ENCODE measurements at regions not wholly inside any gene's neighbourhood (a gene's known extent, or its start where the extent isn't known, plus 50 kb on each side); places are given as distances from the start of the nearest gene placed in this dataset.
"Not testable (repeated sequence)": the region's sequence is repeated elsewhere in the genome, so short reads cannot be mapped to it uniquely, and the experiment has no call there.

- H3K27me3 ChIP-seq (ENCODE audit: control insufficient read depth, insufficient read depth, low read length, poor library complexity, severe bottlenecking); H3K9me3 ChIP-seq (ENCODE audit: control insufficient read depth, low read length); H3K27ac ChIP-seq (ENCODE audit: insufficient read depth, low read depth, low read length, poor library complexity, severe bottlenecking); H3K36me3 ChIP-seq (ENCODE audit: control insufficient read depth, insufficient read depth, low read length); H3K4me3 ChIP-seq (ENCODE audit: insufficient read depth, low read depth, low read length); H3K4me1 ChIP-seq (ENCODE audit: control insufficient read depth, insufficient read depth, low read length): not testable (repeated sequence)
- 79 to 84% methylated on average over 2 of the region's 2 CpGs for WGBS, 2 experiments
Observed at GRCh38 chr9:97248252-97248651, 59.2 kb upstream of the CCDC180 start.

GRCh38 chr9:97243606-97244005, 63.9 kb upstream of the CCDC180 start:
- Histone ChIP-seq H3K36me3 (ENCODE audit: control insufficient read depth, insufficient read depth, low read length) (no peaks in the 10 kb centered on the region), H3K27me3 (ENCODE audit: control insufficient read depth, insufficient read depth, low read length, poor library complexity, severe bottlenecking) (no peaks in the 10 kb centered on the region), H3K27ac (ENCODE audit: insufficient read depth, low read depth, low read length, poor library complexity, severe bottlenecking) (no peak overlapping the region), H3K9me3 (ENCODE audit: control insufficient read depth, low read length) (no peaks in the 10 kb centered on the region), H3K4me1 (ENCODE audit: control insufficient read depth, insufficient read depth, low read length) (no peaks in the 10 kb centered on the region), H3K4me3 (ENCODE audit: insufficient read depth, low read depth, low read length) (no peak overlapping the region)
- 95 to 99% methylated on average over 3 to 4 of the region's 4 CpGs for WGBS, 2 experiments

GRCh38 chr9:97241430-97241829, 66.0 kb upstream of the CCDC180 start:
- H3K4me1 ChIP-seq (ENCODE audit: control insufficient read depth, insufficient read depth, low read length); H3K4me3 ChIP-seq (ENCODE audit: insufficient read depth, low read depth, low read length): not testable (repeated sequence)
- WGBS, 2 experiments, result 89 to 96% methylated on average over 5 of the region's 5 CpGs

GRCh38 chr9:97237951-97238889, 69.2 kb upstream of the CCDC180 start:
- peak overlapping the region; percentile 88 for H3K27ac ChIP-seq (ENCODE audit: insufficient read depth, low read depth, low read length, poor library complexity, severe bottlenecking)
- no peaks in the 10 kb centered on the region for H3K4me1 ChIP-seq (ENCODE audit: control insufficient read depth, insufficient read depth, low read length)
- no peaks in the 10 kb centered on the region for H3K9me3 ChIP-seq (ENCODE audit: control insufficient read depth, low read length)
- H3K4me3 ChIP-seq (ENCODE audit: insufficient read depth, low read depth, low read length), result peak overlapping the region; percentile 57
- no peaks in the 10 kb centered on the region for H3K27me3 ChIP-seq (ENCODE audit: control insufficient read depth, insufficient read depth, low read length, poor library complexity, severe bottlenecking)
- no peaks in the 10 kb centered on the region for H3K36me3 ChIP-seq (ENCODE audit: control insufficient read depth, insufficient read depth, low read length)
- 6% methylated on average over 58 of the region's 58 CpGs for WGBS, 2 experiments

More at GRCh38 chr9:97241430-97241829, 66.0 kb upstream of the CCDC180 start:
- H3K9me3 ChIP-seq (ENCODE audit: control insufficient read depth, low read length); H3K27ac ChIP-seq (ENCODE audit: insufficient read depth, low read depth, low read length, poor library complexity, severe bottlenecking); H3K36me3 ChIP-seq (ENCODE audit: control insufficient read depth, insufficient read depth, low read length); H3K27me3 ChIP-seq (ENCODE audit: control insufficient read depth, insufficient read depth, low read length, poor library complexity, severe bottlenecking): not testable (repeated sequence)

DNA sequence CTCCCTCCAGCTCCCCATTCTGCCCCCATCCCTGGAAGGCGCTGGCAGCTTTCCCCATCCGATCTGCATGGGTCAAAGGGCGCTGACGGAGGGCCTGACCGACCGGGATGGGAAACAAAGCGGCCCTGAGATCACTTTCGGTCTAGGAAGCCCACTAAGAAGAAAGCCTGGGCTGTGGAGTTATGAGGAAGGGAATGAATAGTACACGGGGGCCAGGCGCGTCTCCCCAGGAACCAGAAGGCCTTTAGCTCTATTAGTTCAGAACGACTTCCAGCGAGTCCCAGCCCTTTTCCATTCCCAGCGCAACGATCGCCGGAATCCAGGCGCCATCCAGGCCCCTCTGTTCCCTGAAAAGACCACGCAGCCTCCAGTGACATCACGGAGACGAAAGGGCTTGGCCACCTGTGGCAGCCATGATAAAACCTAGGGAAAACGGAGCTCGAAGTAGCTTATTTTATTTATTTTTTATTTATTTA, 70.1 kb upstream of the CCDC180 start:
- WGBS, 2 experiments, result 54 to 59% methylated on average over 21 of the region's 23 CpGs
- Histone ChIP-seq H3K4me3 (ENCODE audit: insufficient read depth, low read depth, low read length) (peak overlapping the region; percentile 57), H3K27ac (ENCODE audit: insufficient read depth, low read depth, low read length, poor library complexity, severe bottlenecking) (peak overlapping the region; percentile 65), H3K27me3 (ENCODE audit: control insufficient read depth, insufficient read depth, low read length, poor library complexity, severe bottlenecking) (no peaks in the 10 kb centered on the region), H3K9me3 (ENCODE audit: control insufficient read depth, low read length) (no peaks in the 10 kb centered on the region), H3K4me1 (ENCODE audit: control insufficient read depth, insufficient read depth, low read length) (no peaks in the 10 kb centered on the region), H3K36me3 (ENCODE audit: control insufficient read depth, insufficient read depth, low read length) (no peaks in the 10 kb centered on the region)

GRCh38 chr9:97233009-97233400, 74.5 kb upstream of the CCDC180 start:
- H3K4me3 ChIP-seq (ENCODE audit: insufficient read depth, low read depth, low read length); H3K4me1 ChIP-seq (ENCODE audit: control insufficient read depth, insufficient read depth, low read length); H3K9me3 ChIP-seq (ENCODE audit: control insufficient read depth, low read length); H3K27me3 ChIP-seq (ENCODE audit: control insufficient read depth, insufficient read depth, low read length, poor library complexity, severe bottlenecking); H3K36me3 ChIP-seq (ENCODE audit: control insufficient read depth, insufficient read depth, low read length); H3K27ac ChIP-seq (ENCODE audit: insufficient read depth, low read depth, low read length, poor library complexity, severe bottlenecking): not testable (repeated sequence)
- WGBS, 2 experiments, result 90 to 92% methylated on average over 2 of the region's 2 CpGs

DNA sequence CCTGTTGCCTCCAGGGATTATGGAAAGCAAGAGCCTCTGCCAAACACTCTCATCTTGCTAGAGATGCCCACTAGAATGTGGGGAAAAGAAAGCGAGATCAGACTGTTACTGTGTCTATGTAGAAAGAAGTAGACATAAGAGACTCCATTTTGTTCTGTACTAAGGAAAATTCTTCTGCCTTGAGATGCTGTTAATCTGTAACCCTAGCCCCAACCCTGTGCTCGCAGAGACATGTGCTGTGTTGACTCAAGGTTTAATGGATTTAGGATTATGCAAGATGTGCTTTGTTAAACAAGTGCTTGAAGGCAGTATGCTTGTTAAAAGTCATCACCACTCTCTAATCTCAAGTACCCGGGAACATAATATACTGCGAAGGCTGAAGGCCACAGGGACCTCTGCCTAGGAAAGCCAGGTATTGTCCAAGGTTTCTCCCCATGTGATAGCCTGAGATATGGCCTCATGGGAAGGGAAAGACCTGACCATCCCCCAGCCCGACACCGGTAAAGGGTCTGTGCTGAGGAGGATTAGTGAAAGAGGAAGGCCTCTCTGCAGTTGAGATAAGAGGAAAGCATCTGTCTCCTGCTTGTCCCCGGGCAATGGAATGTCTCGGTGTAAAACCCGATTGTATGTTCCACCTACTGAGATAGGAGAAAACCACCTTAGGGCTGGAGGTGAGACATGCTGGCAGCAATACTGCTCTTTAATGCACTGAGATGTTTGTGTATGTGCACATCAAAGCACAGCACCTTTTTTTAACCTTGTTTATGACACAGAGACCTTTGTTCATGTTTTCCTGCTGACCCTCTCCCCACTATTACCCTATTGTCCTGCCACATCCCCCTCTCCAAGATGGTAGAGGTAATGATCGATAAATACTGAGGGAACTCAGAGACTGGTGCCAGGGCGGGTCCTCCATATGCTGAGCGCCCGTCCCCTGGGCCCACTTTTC, 75.1 kb upstream of the CCDC180 start:
- not testable (repeated sequence) for H3K9me3 ChIP-seq (ENCODE audit: control insufficient read depth, low read length); H3K27ac ChIP-seq (ENCODE audit: insufficient read depth, low read depth, low read length, poor library complexity, severe bottlenecking); H3K36me3 ChIP-seq (ENCODE audit: control insufficient read depth, insufficient read depth, low read length); H3K4me1 ChIP-seq (ENCODE audit: control insufficient read depth, insufficient read depth, low read length); H3K4me3 ChIP-seq (ENCODE audit: insufficient read depth, low read depth, low read length); H3K27me3 ChIP-seq (ENCODE audit: control insufficient read depth, insufficient read depth, low read length, poor library complexity, severe bottlenecking)
- 80 to 84% methylated on average over 13 of the region's 13 CpGs for WGBS, 2 experiments

DNA sequence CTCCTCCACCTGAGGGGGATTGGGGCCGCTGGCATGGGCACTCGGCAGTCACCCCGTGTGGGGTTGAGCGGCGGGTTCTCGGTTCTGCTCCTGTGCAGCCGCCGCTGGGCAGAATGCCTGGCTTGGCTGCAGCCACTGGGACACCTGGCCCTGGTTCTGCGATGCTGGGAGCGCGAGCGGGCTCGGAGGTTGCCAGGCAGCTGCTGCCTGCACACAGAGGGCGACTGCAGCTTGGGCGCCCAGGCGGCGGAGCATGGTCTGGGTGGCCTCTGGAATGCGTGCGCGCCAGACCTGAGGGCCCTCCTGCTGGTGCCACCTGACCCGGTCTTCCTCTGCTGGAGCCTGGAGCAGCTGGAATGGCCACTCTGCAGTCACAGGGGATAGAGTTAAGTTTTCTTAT, 85.1 kb upstream of the CCDC180 start:
- peak overlapping the region; percentile 39 for H3K4me3 ChIP-seq (ENCODE audit: insufficient read depth, low read depth, low read length)
- H3K27ac ChIP-seq (ENCODE audit: insufficient read depth, low read depth, low read length, poor library complexity, severe bottlenecking); H3K36me3 ChIP-seq (ENCODE audit: control insufficient read depth, insufficient read depth, low read length); H3K9me3 ChIP-seq (ENCODE audit: control insufficient read depth, low read length); H3K4me1 ChIP-seq (ENCODE audit: control insufficient read depth, insufficient read depth, low read length): not testable (repeated sequence)
- peaks cover 47% of the 10 kb centered on the region for H3K27me3 ChIP-seq (ENCODE audit: control insufficient read depth, insufficient read depth, low read length, poor library complexity, severe bottlenecking)
- 1% methylated on average over 21 of the region's 21 CpGs for WGBS, 2 experiments

- not testable (repeated sequence) for H3K4me1 ChIP-seq (ENCODE audit: control insufficient read depth, insufficient read depth, low read length); H3K36me3 ChIP-seq (ENCODE audit: control insufficient read depth, insufficient read depth, low read length); H3K9me3 ChIP-seq (ENCODE audit: control insufficient read depth, low read length); H3K27ac ChIP-seq (ENCODE audit: insufficient read depth, low read depth, low read length, poor library complexity, severe bottlenecking)
- 0 to 1% methylated on average over 77 to 78 of the region's 78 CpGs for WGBS, 2 experiments
- peak overlapping the region; percentile 39 for H3K4me3 ChIP-seq (ENCODE audit: insufficient read depth, low read depth, low read length)
- peaks cover 47% of the 10 kb centered on the region for H3K27me3 ChIP-seq (ENCODE audit: control insufficient read depth, insufficient read depth, low read length, poor library complexity, severe bottlenecking)
Observed at GRCh38 chr9:97221478-97222355, 85.7 kb upstream of the CCDC180 start.

Measured in ectodermal cell (in vitro differentiated cells).